GM23338 (cell line): ENCODE measurements at regions not wholly inside any gene's neighbourhood (a gene's known extent, or its start where the extent isn't known, plus 50 kb on each side); places are given as distances from the start of the nearest gene placed in this dataset.

ENCODE experiments used
- ATAC-seq: fragments of 200-7000 bp; cut with Tn5 transposase; 3 replicates; pipeline ENCODE4 v1.9.1; 2020
- DNase-seq: peaks from one replicate; pipeline ENCODE4 v3.0.0-alpha.2; 2015; ENCODE audit warnings: low spot score
- H2AFZ ChIP-seq: fragments of 200-600 bp; sonication (generic); 2 replicates; pipeline ENCODE4 v1.8.0; 2016; ENCODE audit warnings: antibody characterized with exemption, mild to moderate bottlenecking, moderate library complexity
- H3F3A ChIP-seq: fragments of 200-600 bp; sonication (generic); replicated peaks from 2 replicates; pipeline ENCODE4 v1.8.0; 2017; ENCODE audit warnings: antibody characterized with exemption, mixed run types, low read depth
- H3K27ac ChIP-seq: fragments of 200-600 bp; sonication (generic); 2 replicates; pipeline ENCODE4 v1.6.1; 2016; ENCODE audit warnings: low read depth
- H3K27me3 ChIP-seq: fragments of 200-600 bp; sonication (generic); 2 replicates; pipeline ENCODE4 v1.8.0; 2016; ENCODE audit warnings: mild to moderate bottlenecking, mixed run types, moderate library complexity; ENCODE audit not compliant: insufficient read depth
- H3K36me3 ChIP-seq: fragments of 200-600 bp; sonication (generic); 2 replicates; pipeline ENCODE4 v1.8.0; 2016; ENCODE audit warnings: mild to moderate bottlenecking; ENCODE audit not compliant: insufficient read depth
- H3K4me1 ChIP-seq: fragments of 200-600 bp; sonication (generic); 2 replicates; pipeline ENCODE4 v1.8.0; 2016; ENCODE audit warnings: mild to moderate bottlenecking, moderate library complexity; ENCODE audit not compliant: insufficient read depth
- H3K4me2 ChIP-seq: fragments of 200-600 bp; sonication (generic); 2 replicates; pipeline ENCODE4 v1.7.1; 2017; ENCODE audit warnings: mixed run types
- H3K4me3 ChIP-seq: fragments of 200-600 bp; sonication (generic); 2 replicates; pipeline ENCODE4 v1.6.1; 2016; ENCODE audit warnings: mixed run types
- H3K79me2 ChIP-seq: fragments of 200-600 bp; sonication (generic); replicated peaks from 2 replicates; pipeline ENCODE4 v1.8.0; 2017; ENCODE audit warnings: mild to moderate bottlenecking; ENCODE audit not compliant: insufficient read depth
- H3K9me2 ChIP-seq: fragments of 200-600 bp; sonication (generic); 2 replicates; pipeline ENCODE4 v1.8.0; 2017; ENCODE audit not compliant: insufficient read depth
- H4K20me1 ChIP-seq: fragments of 200-600 bp; sonication (generic); replicated peaks from 2 replicates; pipeline ENCODE4 v1.8.0; 2017; ENCODE audit warnings: mild to moderate bottlenecking; ENCODE audit not compliant: insufficient read depth
- H3K27ac Mint-ChIP-seq: 2 replicates; pipeline ENCODE4 v1.8.0; 2020; ENCODE audit warnings: inconsistent platforms, mild to moderate bottlenecking, moderate library complexity, mixed read lengths
- H3K27me3 Mint-ChIP-seq: 3 replicates; pipeline ENCODE4 v1.8.0; 2022; ENCODE audit warnings: low read depth, mild to moderate bottlenecking, moderate library complexity, mixed read lengths, inconsistent platforms; ENCODE audit not compliant: insufficient read depth, poor library complexity
- H3K36me3 Mint-ChIP-seq: 3 replicates; pipeline ENCODE4 v1.8.0; 2021; ENCODE audit warnings: low read depth, mild to moderate bottlenecking, inconsistent platforms, moderate library complexity, mixed read lengths
- H3K4me1 Mint-ChIP-seq: 3 replicates; pipeline ENCODE4 v1.8.0; 2020; ENCODE audit warnings: mild to moderate bottlenecking, inconsistent platforms, mixed read lengths
- H3K4me3 Mint-ChIP-seq: 3 replicates; pipeline ENCODE4 v1.8.0; 2021; ENCODE audit warnings: moderate library complexity, mild to moderate bottlenecking, inconsistent platforms, mixed read lengths
- H3K9me3 Mint-ChIP-seq: 3 replicates; pipeline ENCODE4 v1.8.0; 2020; ENCODE audit warnings: moderate library complexity, mild to moderate bottlenecking, inconsistent platforms, mixed read lengths
- CREB1 ChIP-seq: fragments of 250-450 bp; sonication (Bioruptor Pico); IDR thresholded peaks from 2 replicates; pipeline ENCODE4 v1.5.0; 2020; ENCODE audit warnings: low read depth, mild to moderate bottlenecking, moderate library complexity
- EZH2 ChIP-seq: fragments of 200-600 bp; sonication (generic); IDR thresholded peaks from one replicate; pipeline ENCODE4 v1.8.0; 2017; ENCODE audit warnings: antibody characterized with exemption, mild to moderate bottlenecking, low read depth; ENCODE audit not compliant: unreplicated experiment
- EZH2phosphoT487 ChIP-seq: fragments of 200-600 bp; sonication (generic); IDR thresholded peaks from one replicate; pipeline ENCODE4 v1.8.1; 2018; ENCODE audit warnings: antibody characterized with exemption; ENCODE audit not compliant: unreplicated experiment
- JUNB ChIP-seq: IDR thresholded peaks from one replicate; pipeline ENCODE4 v1.6.1; 2016; ENCODE audit warnings: antibody characterized with exemption; ENCODE audit not compliant: unreplicated experiment
- NANOG ChIP-seq: IDR thresholded peaks from 2 replicates; pipeline ENCODE4 v1.6.1; 2016; ENCODE audit warnings: antibody characterized with exemption, borderline replicate concordance
- POLR2AphosphoS5 ChIP-seq: IDR thresholded peaks from 2 replicates; pipeline ENCODE4 v1.6.1; 2016; ENCODE audit warnings: antibody characterized with exemption, low read depth
- ZNF114 ChIP-seq: fragments of 250-450 bp; sonication (Bioruptor Pico); IDR thresholded peaks from 2 replicates; pipeline ENCODE4 v1.5.0; 2020; ENCODE audit warnings: mild to moderate bottlenecking, moderate library complexity
- ZNF331 ChIP-seq: fragments of 250-450 bp; sonication (Bioruptor Pico); IDR thresholded peaks from 2 replicates; pipeline ENCODE4 v1.5.0; 2020; ENCODE audit warnings: low read depth, mild to moderate bottlenecking, moderate library complexity
- ZNF462 ChIP-seq: fragments of 250-450 bp; sonication (Bioruptor Pico); IDR thresholded peaks from 2 replicates; pipeline ENCODE4 v1.5.0; 2020; ENCODE audit warnings: mild to moderate bottlenecking, moderate library complexity
- TF ChIP-seq, protein P1 (sequence below): IDR thresholded peaks from 2 replicates; pipeline ENCODE4 v1.6.1; 2016; ENCODE audit warnings: antibody characterized with exemption
- TF ChIP-seq, protein P2 (sequence below): IDR thresholded peaks from one replicate; pipeline ENCODE4 v1.6.1; 2018; ENCODE audit warnings: antibody characterized with exemption; ENCODE audit not compliant: unreplicated experiment
- TF ChIP-seq, protein P3 (sequence below), 2 experiments: fragments of 200-600 bp in 1 of 2; sonication (generic) in 1 of 2; conservative IDR thresholded peaks; 2 replicates each; pipeline versions ENCODE4 v1.5.1 to v1.6.1; 2016 to 2017; ENCODE audit warnings: antibody characterized with exemption in 2 of 2, low read depth in 2 of 2, mild to moderate bottlenecking in 2 of 2, moderate library complexity in 1 of 2

- TF ChIP-seq, protein P1, sequence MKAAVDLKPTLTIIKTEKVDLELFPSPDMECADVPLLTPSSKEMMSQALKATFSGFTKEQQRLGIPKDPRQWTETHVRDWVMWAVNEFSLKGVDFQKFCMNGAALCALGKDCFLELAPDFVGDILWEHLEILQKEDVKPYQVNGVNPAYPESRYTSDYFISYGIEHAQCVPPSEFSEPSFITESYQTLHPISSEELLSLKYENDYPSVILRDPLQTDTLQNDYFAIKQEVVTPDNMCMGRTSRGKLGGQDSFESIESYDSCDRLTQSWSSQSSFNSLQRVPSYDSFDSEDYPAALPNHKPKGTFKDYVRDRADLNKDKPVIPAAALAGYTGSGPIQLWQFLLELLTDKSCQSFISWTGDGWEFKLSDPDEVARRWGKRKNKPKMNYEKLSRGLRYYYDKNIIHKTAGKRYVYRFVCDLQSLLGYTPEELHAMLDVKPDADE, result no peak
These were observed 411.1 kb upstream of the RGMA start (continued) for GRCh38 chr15:93500155-93500554.

GRCh38 chr15:93497291-93497690 is 408.3 kb upstream of the RGMA start:
- Histone ChIP-seq H3K36me3 (no peaks in the 10 kb centered on the region), H3K4me2 (no peak overlapping the region), H3K4me1 (peaks cover 14% of the 10 kb centered on the region; the same call in 1 of the 2 replicates), H2AFZ (no peak overlapping the region), H4K20me1 (no peaks in the 10 kb centered on the region), H3K4me3 (no peak overlapping the region), H3K9me2 (peaks cover 5% of the 10 kb centered on the region; the same call in 1 of the 2 replicates), H3F3A (no peaks in the 10 kb centered on the region), H3K27me3 (no peaks in the 10 kb centered on the region), H3K27ac (no peak overlapping the region), H3K79me2 (no peaks in the 10 kb centered on the region)
- Mint-ChIP-seq H3K36me3 (no peaks in the 10 kb centered on the region), H3K27ac (no peak overlapping the region), H3K4me3 (no peak overlapping the region), H3K27me3 (no peaks in the 10 kb centered on the region), H3K4me1 (peaks cover 16% of the 10 kb centered on the region), H3K9me3 (no peaks in the 10 kb centered on the region; the same call in 2 of the 3 replicates)
- ATAC-seq (no peak), DNase-seq (no peak)
- TF ChIP-seq POLR2AphosphoS5 (no peak), NANOG (no peak), CREB1 (CRISPR knock-in tag) (no peak), ZNF114 (CRISPR knock-in tag) (no peak), JUNB (no peak), ZNF331 (CRISPR knock-in tag) (no peak), ZNF462 (CRISPR knock-in tag) (no peak), EZH2phosphoT487 (no peak), EZH2 (no peak)
- TF ChIP-seq, protein P2, sequence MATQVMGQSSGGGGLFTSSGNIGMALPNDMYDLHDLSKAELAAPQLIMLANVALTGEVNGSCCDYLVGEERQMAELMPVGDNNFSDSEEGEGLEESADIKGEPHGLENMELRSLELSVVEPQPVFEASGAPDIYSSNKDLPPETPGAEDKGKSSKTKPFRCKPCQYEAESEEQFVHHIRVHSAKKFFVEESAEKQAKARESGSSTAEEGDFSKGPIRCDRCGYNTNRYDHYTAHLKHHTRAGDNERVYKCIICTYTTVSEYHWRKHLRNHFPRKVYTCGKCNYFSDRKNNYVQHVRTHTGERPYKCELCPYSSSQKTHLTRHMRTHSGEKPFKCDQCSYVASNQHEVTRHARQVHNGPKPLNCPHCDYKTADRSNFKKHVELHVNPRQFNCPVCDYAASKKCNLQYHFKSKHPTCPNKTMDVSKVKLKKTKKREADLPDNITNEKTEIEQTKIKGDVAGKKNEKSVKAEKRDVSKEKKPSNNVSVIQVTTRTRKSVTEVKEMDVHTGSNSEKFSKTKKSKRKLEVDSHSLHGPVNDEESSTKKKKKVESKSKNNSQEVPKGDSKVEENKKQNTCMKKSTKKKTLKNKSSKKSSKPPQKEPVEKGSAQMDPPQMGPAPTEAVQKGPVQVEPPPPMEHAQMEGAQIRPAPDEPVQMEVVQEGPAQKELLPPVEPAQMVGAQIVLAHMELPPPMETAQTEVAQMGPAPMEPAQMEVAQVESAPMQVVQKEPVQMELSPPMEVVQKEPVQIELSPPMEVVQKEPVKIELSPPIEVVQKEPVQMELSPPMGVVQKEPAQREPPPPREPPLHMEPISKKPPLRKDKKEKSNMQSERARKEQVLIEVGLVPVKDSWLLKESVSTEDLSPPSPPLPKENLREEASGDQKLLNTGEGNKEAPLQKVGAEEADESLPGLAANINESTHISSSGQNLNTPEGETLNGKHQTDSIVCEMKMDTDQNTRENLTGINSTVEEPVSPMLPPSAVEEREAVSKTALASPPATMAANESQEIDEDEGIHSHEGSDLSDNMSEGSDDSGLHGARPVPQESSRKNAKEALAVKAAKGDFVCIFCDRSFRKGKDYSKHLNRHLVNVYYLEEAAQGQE, result no peak
- TF ChIP-seq, protein P3, sequence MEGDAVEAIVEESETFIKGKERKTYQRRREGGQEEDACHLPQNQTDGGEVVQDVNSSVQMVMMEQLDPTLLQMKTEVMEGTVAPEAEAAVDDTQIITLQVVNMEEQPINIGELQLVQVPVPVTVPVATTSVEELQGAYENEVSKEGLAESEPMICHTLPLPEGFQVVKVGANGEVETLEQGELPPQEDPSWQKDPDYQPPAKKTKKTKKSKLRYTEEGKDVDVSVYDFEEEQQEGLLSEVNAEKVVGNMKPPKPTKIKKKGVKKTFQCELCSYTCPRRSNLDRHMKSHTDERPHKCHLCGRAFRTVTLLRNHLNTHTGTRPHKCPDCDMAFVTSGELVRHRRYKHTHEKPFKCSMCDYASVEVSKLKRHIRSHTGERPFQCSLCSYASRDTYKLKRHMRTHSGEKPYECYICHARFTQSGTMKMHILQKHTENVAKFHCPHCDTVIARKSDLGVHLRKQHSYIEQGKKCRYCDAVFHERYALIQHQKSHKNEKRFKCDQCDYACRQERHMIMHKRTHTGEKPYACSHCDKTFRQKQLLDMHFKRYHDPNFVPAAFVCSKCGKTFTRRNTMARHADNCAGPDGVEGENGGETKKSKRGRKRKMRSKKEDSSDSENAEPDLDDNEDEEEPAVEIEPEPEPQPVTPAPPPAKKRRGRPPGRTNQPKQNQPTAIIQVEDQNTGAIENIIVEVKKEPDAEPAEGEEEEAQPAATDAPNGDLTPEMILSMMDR (conservative IDR thresholded peaks at IDR 0.05; ENCODE audit: low read depth in 2 of 2), result no peak
- TF ChIP-seq, protein P1, result no peak
